GM19239 (cell line): ENCODE measurements at regions not wholly inside any gene's neighbourhood (a gene's known extent, or its start where the extent isn't known, plus 50 kb on each side); places are given as distances from the start of the nearest gene placed in this dataset.

Experiments
- DNase-seq: peaks from one replicate; pipeline ENCODE4 v3.0.0; 2011; ENCODE audit warnings: low spot score; ENCODE audit not compliant: insufficient read length
- FAIRE-seq: peaks from 2 replicates; lab custom pipeline; 2011; peaks lifted over from hg19 to GRCh38; lab: Jason Lieb, UNC

- no peak for DNase-seq
- no peak for FAIRE-seq
These were observed 599.6 kb downstream of the CCDC171 start for GRCh38 chr9:16152276-16153101.

DNA sequence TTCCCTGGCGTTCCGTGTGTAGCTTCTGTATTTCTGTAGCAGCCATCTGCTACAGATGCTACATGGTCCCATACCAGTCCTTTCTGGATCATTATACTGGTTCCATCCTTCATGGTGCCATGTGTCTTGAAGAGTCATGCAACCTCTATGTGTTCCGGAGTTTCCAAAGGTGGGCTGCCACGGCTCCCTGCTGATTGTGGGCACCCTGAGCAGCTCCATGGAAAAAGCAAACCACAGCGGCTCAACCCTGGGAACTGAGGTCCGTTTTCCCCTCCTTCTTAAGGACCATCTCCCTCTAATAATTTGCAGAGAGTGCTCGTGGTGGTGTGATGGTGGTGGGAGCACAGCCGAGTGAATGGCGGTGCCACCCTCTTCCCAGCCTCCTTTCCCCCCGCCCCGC lies 600.4 kb downstream of the CCDC171 start:
- no peak for FAIRE-seq

GRCh38 chr9:16153741-16154140 lies 600.9 kb downstream of the CCDC171 start:
- FAIRE-seq (no peak), DNase-seq (no peak)

More for the DNA sequence above, 600.4 kb downstream of the CCDC171 start:
- no peak for DNase-seq

DNA sequence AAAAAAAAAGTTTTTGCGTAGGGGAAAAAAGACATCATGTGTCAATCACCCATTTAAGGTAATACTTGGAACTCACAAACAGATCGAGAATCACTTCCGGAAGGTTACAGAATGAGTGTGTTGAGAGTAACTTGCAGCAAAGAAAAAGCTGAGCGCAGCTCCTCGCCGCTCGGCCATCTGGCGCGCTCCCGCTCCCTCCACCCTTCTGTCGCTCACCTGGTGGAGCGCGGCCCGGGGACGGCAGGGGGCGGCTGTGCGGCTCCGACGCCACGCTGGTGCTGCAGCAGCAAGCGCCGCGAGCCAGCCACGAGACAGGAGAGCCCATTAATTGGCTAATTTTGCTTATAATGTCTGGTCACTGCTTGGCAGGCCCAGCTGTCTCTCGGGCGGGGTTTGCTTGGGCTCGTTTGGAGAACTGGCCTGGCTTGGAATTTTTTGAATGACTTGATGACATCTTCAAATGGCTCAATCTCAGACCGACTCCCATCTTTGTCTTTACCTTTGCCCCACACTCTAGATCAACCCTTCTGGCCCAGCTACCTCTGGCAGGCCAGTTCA lies 601.8 kb downstream of the CCDC171 start:
- DNase-seq (no peak), FAIRE-seq (no peak)

GRCh38 chr9:16155878-16156277 lies 603.0 kb downstream of the CCDC171 start:
- FAIRE-seq (no peak), DNase-seq (no peak)

- DNase-seq (no peak), FAIRE-seq (no peak)
These were observed 604.4 kb downstream of the CCDC171 start for GRCh38 chr9:16157216-16157615.

DNA sequence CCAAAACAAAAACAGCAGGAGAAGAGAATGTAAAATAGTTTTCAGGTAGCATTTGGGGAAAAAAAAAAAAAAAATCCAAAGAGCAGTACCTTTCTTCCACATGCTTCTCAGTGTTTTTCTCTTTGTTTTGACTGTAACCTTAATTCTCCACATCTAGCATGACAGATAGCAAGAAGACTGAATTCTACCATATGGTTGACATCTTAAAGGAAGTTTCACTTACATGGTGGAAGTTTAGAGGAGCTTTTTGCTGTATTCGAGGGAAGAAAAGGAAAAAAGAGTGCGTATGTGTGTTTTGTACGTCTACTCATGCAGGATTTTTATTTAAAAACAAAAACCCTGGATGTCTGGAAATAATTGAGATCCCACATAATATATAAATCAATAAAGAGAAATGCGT lies 604.8 kb downstream of the CCDC171 start:
- FAIRE-seq (no peak), DNase-seq (no peak)

DNA sequence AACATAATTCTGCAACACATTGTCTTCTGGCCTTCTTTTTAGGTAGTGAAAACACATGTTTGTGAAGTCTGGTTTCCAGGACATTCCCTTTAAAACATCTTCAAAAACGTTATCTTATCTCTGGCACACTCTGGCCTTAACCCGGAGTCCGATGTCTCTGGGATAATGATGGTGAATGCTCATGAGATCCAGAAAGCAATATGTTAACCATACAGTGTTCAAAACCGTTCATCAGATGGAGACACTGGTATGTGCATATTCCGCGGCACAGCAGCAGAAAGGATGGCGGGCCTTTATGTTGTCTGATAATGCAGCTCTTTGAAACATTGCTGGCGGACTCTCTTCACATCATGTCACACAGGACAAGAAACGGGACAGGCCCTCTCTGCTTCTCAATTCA lies 605.2 kb downstream of the CCDC171 start:
- no peak for FAIRE-seq
- no peak for DNase-seq

DNA sequence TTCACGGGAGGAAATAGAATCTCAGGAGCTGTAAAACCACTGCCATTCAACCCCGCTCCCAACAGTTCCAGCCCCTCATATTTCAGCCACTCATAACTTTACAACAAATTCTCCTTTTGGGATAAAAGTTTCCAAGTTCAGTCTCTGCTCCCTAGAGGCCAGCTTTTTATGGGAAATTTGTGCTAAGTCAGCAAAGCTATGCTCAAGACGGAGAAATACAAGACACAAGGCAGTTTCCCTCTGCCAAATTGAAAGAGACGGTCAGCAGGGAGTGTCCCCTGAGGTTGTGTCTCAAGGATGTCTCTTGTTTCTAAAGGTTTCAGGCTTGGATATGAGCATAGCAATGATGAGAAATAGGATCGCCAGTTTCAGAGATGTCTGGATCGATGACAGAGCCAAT lies 608.6 kb downstream of the CCDC171 start:
- no peak for DNase-seq
- FAIRE-seq = no peak

GRCh38 chr9:16170119-16170518 lies 617.3 kb downstream of the CCDC171 start:
- no peak for DNase-seq
- FAIRE-seq = no peak

DNA sequence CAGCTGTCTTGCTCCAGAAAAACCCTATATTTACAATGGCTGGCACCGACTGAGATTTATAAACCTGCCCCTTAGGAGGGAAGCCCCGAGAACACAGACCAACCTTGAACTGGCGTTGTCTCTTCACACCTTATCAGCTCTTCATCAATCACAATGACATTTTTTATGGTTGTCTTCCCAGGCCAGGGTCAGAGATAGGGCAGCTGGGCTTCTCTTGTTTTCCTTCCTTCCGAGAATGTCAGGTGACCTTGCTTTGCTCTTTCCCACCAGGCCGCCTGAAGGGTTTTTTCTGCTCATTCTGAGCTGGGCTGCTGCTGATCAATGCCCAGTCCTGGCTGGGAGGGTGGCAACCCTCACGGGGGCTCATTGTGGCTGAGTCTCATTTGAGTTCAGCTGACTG lies 619.1 kb downstream of the CCDC171 start:
- DNase-seq (no peak), FAIRE-seq (no peak)

DNA sequence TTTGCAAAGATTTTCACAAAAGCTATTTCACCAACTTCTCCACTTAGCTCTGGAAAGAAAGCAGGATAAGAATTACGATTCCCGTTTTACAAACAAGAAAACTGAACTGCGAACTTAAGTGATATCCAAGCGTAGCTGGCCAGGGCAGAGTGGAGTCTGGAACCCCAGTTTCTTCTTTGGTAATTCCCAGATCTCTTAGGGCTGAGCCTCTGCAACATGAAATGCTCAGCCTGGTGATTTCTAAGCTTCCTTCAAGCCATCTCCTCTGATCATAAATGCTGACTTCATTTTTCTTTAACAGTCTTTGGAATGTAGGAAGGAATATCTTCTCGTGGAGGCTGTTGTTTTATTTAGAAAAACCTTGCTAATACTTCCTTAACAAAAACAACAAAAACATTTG lies 620.0 kb downstream of the CCDC171 start:
- DNase-seq (no peak), FAIRE-seq (no peak)

DNA sequence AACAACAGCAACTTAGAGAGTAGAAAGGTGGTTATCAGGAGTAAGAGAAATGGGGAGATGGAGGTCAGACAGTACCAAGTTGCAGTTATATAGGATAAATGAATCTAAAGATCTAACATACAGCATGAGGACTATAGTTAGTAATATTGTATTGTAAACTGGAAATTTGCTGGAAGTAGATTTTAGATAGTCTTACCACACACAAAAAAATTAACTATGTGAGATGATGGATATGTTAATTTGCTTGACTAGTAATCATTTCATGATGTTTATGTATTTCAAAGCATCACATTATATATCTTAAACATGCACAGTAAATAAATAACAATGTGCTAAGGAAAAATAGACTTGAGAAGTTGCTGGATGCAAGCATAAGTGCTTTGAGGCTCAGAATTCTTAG lies 622.1 kb downstream of the CCDC171 start:
- FAIRE-seq = no peak
- DNase-seq = no peak

GRCh38 chr9:16175461-16175860 lies 622.6 kb downstream of the CCDC171 start:
- no peak for FAIRE-seq
- DNase-seq = no peak

DNA sequence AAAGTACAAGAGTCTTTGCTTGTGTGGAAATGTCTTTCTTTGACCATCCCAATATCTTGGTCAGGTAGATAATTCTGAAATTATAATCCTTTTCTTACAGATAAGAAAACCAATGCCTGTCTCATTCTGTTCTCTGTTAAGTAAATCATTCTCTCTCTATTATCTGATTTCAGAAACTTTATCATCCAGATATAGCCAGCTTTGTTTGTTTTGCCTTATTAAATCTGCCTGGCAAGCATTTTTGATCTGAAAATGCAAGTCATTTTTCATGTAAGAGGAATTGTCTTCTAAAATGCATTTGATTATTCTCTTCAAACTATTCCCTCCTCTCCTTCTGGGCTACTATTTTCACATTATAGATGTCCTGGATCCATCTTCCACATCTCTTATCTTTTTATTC lies 625.5 kb downstream of the CCDC171 start:
- FAIRE-seq (no peak), DNase-seq (no peak)

DNA sequence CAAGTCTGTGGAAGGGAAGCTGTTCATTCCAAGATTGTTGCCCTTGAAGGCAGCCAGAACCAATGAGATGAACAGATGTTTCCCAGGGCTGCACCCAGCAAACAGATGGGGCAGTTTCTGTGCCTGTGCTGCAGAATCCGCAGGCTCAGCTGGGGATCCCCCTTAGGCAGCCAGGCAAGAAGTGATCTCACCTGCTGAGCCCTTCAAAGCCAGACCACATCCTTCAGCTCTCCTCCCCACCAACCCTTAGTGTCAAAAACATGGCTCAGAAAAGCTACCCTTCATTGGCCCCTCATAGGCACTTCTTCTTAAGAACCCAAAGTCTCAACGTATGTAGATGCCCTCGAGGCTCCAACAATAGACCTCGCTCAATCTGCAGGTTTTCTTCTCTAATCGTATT lies 626.7 kb downstream of the CCDC171 start:
- no peak for FAIRE-seq
- no peak for DNase-seq

GRCh38 chr9:16180091-16180490 lies 627.2 kb downstream of the CCDC171 start:
- no peak for FAIRE-seq
- no peak for DNase-seq

DNA sequence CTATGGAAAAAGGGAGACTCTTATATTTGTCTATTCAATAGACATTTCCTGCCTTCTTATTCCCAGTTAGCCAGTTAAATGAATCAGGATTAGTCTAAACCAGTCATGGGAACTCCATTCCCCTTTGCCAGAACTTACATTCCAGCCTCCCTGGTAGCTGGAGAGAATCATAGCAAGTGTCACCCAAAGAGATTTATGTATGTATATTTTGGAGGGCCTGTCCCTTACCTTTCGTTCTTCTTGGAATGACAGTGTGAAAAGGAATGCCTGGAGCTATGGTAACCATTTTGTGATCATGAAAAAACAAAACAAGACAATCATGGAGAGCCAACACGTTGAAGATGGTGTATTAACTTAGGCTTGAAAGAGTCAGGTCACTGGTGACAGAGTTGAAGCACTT lies 627.7 kb downstream of the CCDC171 start:
- DNase-seq = no peak
- no peak for FAIRE-seq

DNA sequence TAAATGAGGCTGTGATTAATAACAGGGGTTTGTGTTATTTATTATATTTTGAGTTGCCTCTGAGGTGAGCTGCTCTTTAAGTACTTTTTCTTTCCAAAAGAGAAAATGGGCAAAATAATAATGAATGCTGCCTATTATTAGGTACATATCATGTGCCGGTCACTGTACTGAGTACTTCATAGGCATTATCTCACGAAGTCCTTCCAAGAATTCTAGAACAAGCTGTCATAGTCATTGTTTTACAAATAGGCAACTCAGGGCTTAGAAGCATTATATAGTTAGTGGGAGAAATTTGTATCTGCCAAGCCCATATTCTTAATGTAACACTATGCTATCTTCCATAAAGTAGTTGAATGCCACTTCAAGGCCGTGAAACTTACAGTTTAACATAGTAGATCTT lies 628.7 kb downstream of the CCDC171 start:
- DNase-seq (no peak), FAIRE-seq (no peak)

- no peak for FAIRE-seq
- no peak for DNase-seq
These were observed 629.9 kb downstream of the CCDC171 start for GRCh38 chr9:16182784-16183183.

- DNase-seq (no peak), FAIRE-seq (no peak)
These were observed 632.3 kb downstream of the CCDC171 start for GRCh38 chr9:16184964-16185646.
